Spleen (tissue), 7 donors: ENCODE measurements at regions not wholly inside any gene's neighbourhood (a gene's known extent, or its start where the extent isn't known, plus 50 kb on each side); places are given as distances from the start of the nearest gene placed in this dataset.

ENCODE experiments used
- CTCF ChIP-seq, 11 experiments: fragments of 200-600 bp in 7 of 11; fragments of 450-650 bp in 4 of 11; sonication (generic) in 4 of 11; IDR thresholded peaks in 8 of 11; conservative IDR thresholded peaks in 3 of 11; 1 replicate in 7 of 11; 2 replicates in 4 of 11; pipeline versions ENCODE4 v1.4.0 to v1.8.0; 2016 to 2021; ENCODE audit warnings: antibody characterized with exemption in 11 of 11, inconsistent platforms in 4 of 11, mild to moderate bottlenecking in 1 of 11
- POLR2A ChIP-seq, 3 donors: fragments of 450-650 bp; IDR thresholded peaks; one replicate each; pipeline ENCODE4 v1.5.1; 2017; ENCODE audit warnings: antibody characterized with exemption in 3 of 3, mild to moderate bottlenecking in 1 of 3
- POLR2AphosphoS5 ChIP-seq, 3 donors: sonication (generic); formaldehyde crosslinking; IDR thresholded peaks; one replicate each; pipeline ENCODE4 v1.5.1; 2017; ENCODE audit warnings: antibody characterized with exemption in 3 of 3
- donor health status: DM: no; HTN: no; CAD: no; lungs with moderate emphysema.
- donor health status: DM: no; HTN: no; CAD: no.
- donor health status: DM: no; HTN: no; CAD: no.

GRCh38 chr17:12296209-12296625 lies 275.5 kb downstream of the MAP2K4 start:
- TF ChIP-seq CTCF (IDR thresholded peaks at IDR 0.05 in 8 of 11, conservative IDR thresholded peaks at IDR 0.05 in 3 of 11) (no peak), POLR2AphosphoS5 (IDR thresholded peaks at IDR 0.05) (no peak), POLR2A (IDR thresholded peaks at IDR 0.05) (no peak)
